ENCODE measurements at regions not wholly inside any gene's neighbourhood (a gene's known extent, or its start where the extent isn't known, plus 50 kb on each side); places are given as distances from the start of the nearest gene placed in this dataset.

GRCh38 chr6:164230804-164231203 is 816.3 kb downstream of the QKI start:
- no TSS peak for BruUV-seq (replicated peaks)
- no peak for TF ChIP-seq CTCF (IDR thresholded peaks at IDR 0.05; ENCODE audit: unreplicated experiment)
- no peaks in the 10 kb centered on the region for H3K4me1 Mint-ChIP-seq (ENCODE audit: low read depth, unreplicated experiment)
- H3K27ac Mint-ChIP-seq (ENCODE audit: unreplicated experiment), result no peak overlapping the region
- no peaks in the 10 kb centered on the region for H3K36me3 Mint-ChIP-seq (ENCODE audit: insufficient read depth, unreplicated experiment)
- peaks cover 3% of the 10 kb centered on the region for H3K9me3 Mint-ChIP-seq (ENCODE audit: low read depth, unreplicated experiment)
- H3K27me3 Mint-ChIP-seq (ENCODE audit: unreplicated experiment), result no peaks in the 10 kb centered on the region
- DNase-seq, result no peak
- CTCF ChIA-PET, result no interaction called here
- no peak overlapping the region for H3K4me3 Mint-ChIP-seq (ENCODE audit: low read depth, unreplicated experiment)
- intact Hi-C loops (cut with micrococcal nuclease; ENCODE audit: unreplicated experiment), result no loop called here

- Mint-ChIP-seq H3K27ac (ENCODE audit: unreplicated experiment) (no peak overlapping the region), H3K27me3 (ENCODE audit: unreplicated experiment) (no peaks in the 10 kb centered on the region), H3K9me3 (ENCODE audit: low read depth, unreplicated experiment) (peaks cover 3% of the 10 kb centered on the region), H3K4me1 (ENCODE audit: low read depth, unreplicated experiment) (no peaks in the 10 kb centered on the region), H3K4me3 (ENCODE audit: low read depth, unreplicated experiment) (no peak overlapping the region), H3K36me3 (ENCODE audit: insufficient read depth, unreplicated experiment) (no peaks in the 10 kb centered on the region)
- no peak for DNase-seq
- TF ChIP-seq CTCF (IDR thresholded peaks at IDR 0.05; ENCODE audit: unreplicated experiment), result no peak
- intact Hi-C loops (cut with micrococcal nuclease; ENCODE audit: unreplicated experiment), result no loop called here
- BruUV-seq (replicated peaks), result no TSS peak
- CTCF ChIA-PET, result no interaction called here
These were observed 815.7 kb downstream of the QKI start for GRCh38 chr6:164230259-164230658.

- H3K4me1 Mint-ChIP-seq (ENCODE audit: low read depth, unreplicated experiment), result no peaks in the 10 kb centered on the region
- no peak for TF ChIP-seq CTCF (IDR thresholded peaks at IDR 0.05; ENCODE audit: unreplicated experiment)
- H3K27me3 Mint-ChIP-seq (ENCODE audit: unreplicated experiment), result no peaks in the 10 kb centered on the region
- BruUV-seq (replicated peaks), result no TSS peak
- DNase-seq, result no peak
- H3K9me3 Mint-ChIP-seq (ENCODE audit: low read depth, unreplicated experiment), result peaks cover 3% of the 10 kb centered on the region
- H3K4me3 Mint-ChIP-seq (ENCODE audit: low read depth, unreplicated experiment), result no peak overlapping the region
- H3K36me3 Mint-ChIP-seq (ENCODE audit: insufficient read depth, unreplicated experiment), result no peaks in the 10 kb centered on the region
- intact Hi-C loops (cut with micrococcal nuclease; ENCODE audit: unreplicated experiment), result no loop called here
- no peak overlapping the region for H3K27ac Mint-ChIP-seq (ENCODE audit: unreplicated experiment)
- CTCF ChIA-PET, result no interaction called here
These were observed 815.2 kb downstream of the QKI start for GRCh38 chr6:164229716-164230115.

DNA sequence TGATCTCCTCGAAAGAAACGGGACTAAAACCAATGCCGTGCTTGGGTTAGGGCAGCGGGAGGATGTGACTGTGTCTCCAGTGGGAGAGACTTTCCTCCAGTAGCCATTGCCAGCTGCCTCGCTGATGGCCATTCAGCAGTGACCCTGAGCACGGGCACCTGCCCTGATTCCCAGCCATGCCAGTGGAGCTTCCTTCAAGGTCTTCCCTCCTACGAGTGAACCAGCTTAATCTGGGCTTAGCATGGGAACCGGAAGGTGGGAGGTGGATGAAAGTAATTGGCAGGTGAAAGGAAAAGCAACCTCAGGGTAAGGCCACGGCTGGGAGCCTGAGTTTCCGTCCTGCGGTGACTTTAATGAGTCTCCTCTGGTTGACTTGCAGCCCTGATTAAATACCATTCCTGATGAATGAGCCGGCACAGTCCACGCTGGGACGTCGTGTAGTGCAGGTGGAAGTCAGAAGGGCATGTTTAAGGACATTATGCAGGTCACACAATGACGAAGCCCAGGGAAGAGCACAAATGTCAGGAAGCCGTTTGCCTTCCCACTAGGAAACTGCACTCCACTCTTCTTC is 813.5 kb downstream of the QKI start:
- Mint-ChIP-seq H3K27ac (ENCODE audit: unreplicated experiment) (no peak overlapping the region), H3K36me3 (ENCODE audit: insufficient read depth, unreplicated experiment) (no peaks in the 10 kb centered on the region), H3K4me1 (ENCODE audit: low read depth, unreplicated experiment) (no peaks in the 10 kb centered on the region), H3K27me3 (ENCODE audit: unreplicated experiment) (no peaks in the 10 kb centered on the region), H3K4me3 (ENCODE audit: low read depth, unreplicated experiment) (no peak overlapping the region), H3K9me3 (ENCODE audit: low read depth, unreplicated experiment) (peaks cover 2% of the 10 kb centered on the region)
- no peak for DNase-seq
- intact Hi-C loops (cut with micrococcal nuclease; ENCODE audit: unreplicated experiment), result no loop called here
- CTCF ChIA-PET, result no interaction called here
- no peak for TF ChIP-seq CTCF (IDR thresholded peaks at IDR 0.05; ENCODE audit: unreplicated experiment)
- no TSS peak for BruUV-seq (replicated peaks)
